ENCODE measurements at regions not wholly inside any gene's neighbourhood (a gene's known extent, or its start where the extent isn't known, plus 50 kb on each side); places are given as distances from the start of the nearest gene placed in this dataset.

DNA sequence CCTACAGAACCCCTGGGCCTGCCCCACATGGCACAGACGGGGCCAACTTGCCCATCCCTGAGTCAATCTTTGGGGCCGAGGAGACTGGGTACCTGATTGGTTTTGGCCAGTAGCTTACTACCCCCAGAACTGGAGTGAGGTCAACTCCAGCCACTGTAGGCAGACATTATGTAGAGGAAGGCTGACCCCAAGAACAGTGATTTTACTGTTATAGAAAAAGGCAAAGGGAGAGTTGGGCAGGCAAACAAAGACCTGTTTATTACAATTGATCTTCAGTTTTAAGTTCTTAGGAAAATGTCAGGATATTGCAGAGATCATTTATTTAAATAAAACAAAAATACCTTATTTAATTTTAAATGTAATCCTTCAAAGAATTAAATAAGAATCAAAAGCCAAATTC lies 653.8 kb downstream of the NPHP4 start:
- Histone ChIP-seq H3K27me3 (ENCODE audit: low read depth, low read length) (no peaks in the 10 kb centered on the region), H3K4me3 (ENCODE audit: low read depth in 1 of 2, low read length in 2 of 2) (no peak overlapping the region), H3K27ac (ENCODE audit: low read length) (no peak overlapping the region), H3K4me1 (ENCODE audit: control insufficient read depth in 1 of 2, insufficient read depth in 2 of 2, low read length in 2 of 2) (no peaks in the 10 kb centered on the region), H3K9me3 (ENCODE audit: control insufficient read depth in 1 of 2, low read length in 2 of 2) (no peaks in the 10 kb centered on the region), H3K36me3 (ENCODE audit: control insufficient read depth in 1 of 2, insufficient read depth in 2 of 2, low read length in 2 of 2) (no peaks in the 10 kb centered on the region)

DNA sequence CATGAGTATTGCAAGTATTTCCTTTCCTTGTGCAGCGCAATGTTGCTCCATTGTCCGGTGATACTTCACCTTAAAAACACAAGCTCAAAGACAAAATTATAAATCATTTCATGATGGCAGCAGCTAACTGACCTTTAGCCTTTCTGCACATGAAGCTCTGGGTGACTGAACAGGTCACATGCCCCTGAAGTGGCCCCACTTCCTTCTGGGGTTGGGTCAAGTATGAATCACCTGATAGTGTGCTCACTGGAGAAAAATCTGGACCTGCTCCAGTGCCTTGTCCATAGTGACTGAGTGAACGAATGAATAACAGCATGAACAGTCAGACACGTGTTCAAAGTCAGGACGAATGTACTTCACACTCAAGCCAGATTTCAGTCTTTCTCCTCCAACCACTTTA lies 658.9 kb downstream of the NPHP4 start:
- Histone ChIP-seq H3K27me3 (ENCODE audit: low read depth, low read length) (no peaks in the 10 kb centered on the region), H3K27ac (ENCODE audit: low read length) (no peak overlapping the region), H3K4me1 (ENCODE audit: control insufficient read depth in 1 of 2, insufficient read depth in 2 of 2, low read length in 2 of 2) (no peaks in the 10 kb centered on the region), H3K36me3 (ENCODE audit: control insufficient read depth in 1 of 2, insufficient read depth in 2 of 2, low read length in 2 of 2) (no peaks in the 10 kb centered on the region), H3K4me3 (ENCODE audit: low read depth in 1 of 2, low read length in 2 of 2) (no peak overlapping the region), H3K9me3 (ENCODE audit: control insufficient read depth in 1 of 2, low read length in 2 of 2) (no peaks in the 10 kb centered on the region)

DNA sequence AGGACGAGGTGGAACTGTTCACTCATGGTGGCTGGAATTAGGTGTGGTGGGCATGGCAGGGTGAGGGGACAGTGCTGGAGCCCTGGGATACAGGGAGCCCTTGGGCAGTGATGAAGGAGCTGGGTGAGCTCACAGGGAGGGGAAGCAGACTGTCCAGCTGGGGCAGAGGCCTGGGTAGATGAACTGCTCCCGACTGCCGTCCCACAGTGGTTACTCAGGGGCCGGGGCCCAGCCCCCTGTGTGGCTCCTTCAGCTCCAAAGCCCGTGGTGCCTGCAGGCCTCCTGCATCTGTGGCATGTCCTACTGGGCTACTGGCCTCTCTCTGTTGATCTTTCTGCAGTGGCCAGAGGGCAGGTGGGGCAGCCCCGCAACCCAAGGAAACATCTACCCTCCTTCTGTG lies 661.1 kb downstream of the NPHP4 start:
- H3K27me3 ChIP-seq (ENCODE audit: low read depth, low read length) = no peaks in the 10 kb centered on the region
- H3K36me3 ChIP-seq (ENCODE audit: control insufficient read depth in 1 of 2, insufficient read depth in 2 of 2, low read length in 2 of 2) = no peaks in the 10 kb centered on the region
- no peak overlapping the region for H3K27ac ChIP-seq (ENCODE audit: low read length)
- H3K4me3 ChIP-seq (ENCODE audit: low read depth in 1 of 2, low read length in 2 of 2) = no peak overlapping the region
- H3K9me3 ChIP-seq (ENCODE audit: control insufficient read depth in 1 of 2, low read length in 2 of 2) = peaks cover 0 to 8% of the 10 kb centered on the region in 2 donors
- no peaks in the 10 kb centered on the region for H3K4me1 ChIP-seq (ENCODE audit: control insufficient read depth in 1 of 2, insufficient read depth in 2 of 2, low read length in 2 of 2)

DNA sequence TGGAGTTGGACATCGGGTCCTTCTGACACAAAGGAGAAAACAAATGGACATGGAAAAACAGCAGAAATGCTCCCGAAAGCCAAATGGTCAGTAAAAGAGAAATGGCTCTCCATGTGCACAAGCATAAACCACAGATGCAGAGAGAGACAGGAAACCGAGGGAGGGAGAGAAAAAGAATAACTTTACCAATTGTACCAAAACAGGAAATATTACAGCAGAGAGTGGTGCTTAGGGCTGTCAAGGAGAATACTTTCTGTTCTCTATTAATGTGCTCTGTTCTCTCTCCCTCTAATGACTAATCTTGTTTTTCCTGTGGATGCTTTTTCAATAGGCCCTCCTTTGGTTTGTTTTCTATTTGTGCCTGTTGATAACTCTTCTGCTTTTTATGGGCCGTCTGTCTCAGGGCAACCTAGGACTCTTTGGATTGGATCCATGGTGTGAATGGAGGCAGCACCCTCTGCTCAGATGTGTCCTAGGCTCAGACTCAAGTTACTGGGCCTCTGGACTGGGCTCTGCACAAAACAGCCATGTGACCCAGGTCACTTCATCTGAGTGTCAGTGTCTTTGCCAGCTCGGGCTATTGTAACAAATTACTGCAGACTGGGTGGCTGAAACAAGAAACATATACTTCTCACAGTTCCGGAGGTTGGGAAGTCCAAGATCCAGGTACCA lies 663.0 kb downstream of the NPHP4 start:
- no peak overlapping the region for H3K27ac ChIP-seq (ENCODE audit: low read length)
- no peaks in the 10 kb centered on the region for H3K36me3 ChIP-seq (ENCODE audit: control insufficient read depth in 1 of 2, insufficient read depth in 2 of 2, low read length in 2 of 2)
- peaks cover 0 to 8% of the 10 kb centered on the region in 2 donors for H3K9me3 ChIP-seq (ENCODE audit: control insufficient read depth in 1 of 2, low read length in 2 of 2)
- H3K4me1 ChIP-seq (ENCODE audit: control insufficient read depth in 1 of 2, insufficient read depth in 2 of 2, low read length in 2 of 2) = no peaks in the 10 kb centered on the region
- no peak overlapping the region for H3K4me3 ChIP-seq (ENCODE audit: low read depth in 1 of 2, low read length in 2 of 2)
- no peaks in the 10 kb centered on the region for H3K27me3 ChIP-seq (ENCODE audit: low read depth, low read length)

DNA sequence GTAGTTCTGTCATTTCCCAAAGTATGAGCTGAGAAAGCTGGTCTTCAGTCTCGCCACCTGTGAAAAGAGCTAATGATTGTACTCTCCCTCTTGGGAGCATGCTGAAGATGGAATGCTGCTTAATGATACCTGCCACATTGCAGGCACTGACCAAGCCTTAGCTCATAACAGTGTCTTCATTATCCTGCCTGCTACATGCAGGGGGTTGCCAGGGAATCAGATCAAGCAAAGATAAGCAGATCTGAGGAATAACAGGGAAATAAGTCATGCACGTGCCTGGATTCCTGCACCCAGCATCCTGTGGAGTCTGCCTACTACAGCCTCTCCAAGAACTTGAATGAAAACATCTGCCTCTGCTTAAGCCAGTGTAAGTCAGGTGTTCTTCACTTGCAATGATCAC lies 667.3 kb downstream of the NPHP4 start:
- H3K9me3 ChIP-seq (ENCODE audit: control insufficient read depth in 1 of 2, low read length in 2 of 2) = peaks cover 0 to 10% of the 10 kb centered on the region in 2 donors
- H3K27ac ChIP-seq (ENCODE audit: low read length) = no peak overlapping the region
- no peaks in the 10 kb centered on the region for H3K27me3 ChIP-seq (ENCODE audit: low read depth, low read length)
- no peaks in the 10 kb centered on the region for H3K36me3 ChIP-seq (ENCODE audit: control insufficient read depth in 1 of 2, insufficient read depth in 2 of 2, low read length in 2 of 2)
- H3K4me3 ChIP-seq (ENCODE audit: low read depth in 1 of 2, low read length in 2 of 2) = no peak overlapping the region
- H3K4me1 ChIP-seq (ENCODE audit: control insufficient read depth in 1 of 2, insufficient read depth in 2 of 2, low read length in 2 of 2) = no peaks in the 10 kb centered on the region

DNA sequence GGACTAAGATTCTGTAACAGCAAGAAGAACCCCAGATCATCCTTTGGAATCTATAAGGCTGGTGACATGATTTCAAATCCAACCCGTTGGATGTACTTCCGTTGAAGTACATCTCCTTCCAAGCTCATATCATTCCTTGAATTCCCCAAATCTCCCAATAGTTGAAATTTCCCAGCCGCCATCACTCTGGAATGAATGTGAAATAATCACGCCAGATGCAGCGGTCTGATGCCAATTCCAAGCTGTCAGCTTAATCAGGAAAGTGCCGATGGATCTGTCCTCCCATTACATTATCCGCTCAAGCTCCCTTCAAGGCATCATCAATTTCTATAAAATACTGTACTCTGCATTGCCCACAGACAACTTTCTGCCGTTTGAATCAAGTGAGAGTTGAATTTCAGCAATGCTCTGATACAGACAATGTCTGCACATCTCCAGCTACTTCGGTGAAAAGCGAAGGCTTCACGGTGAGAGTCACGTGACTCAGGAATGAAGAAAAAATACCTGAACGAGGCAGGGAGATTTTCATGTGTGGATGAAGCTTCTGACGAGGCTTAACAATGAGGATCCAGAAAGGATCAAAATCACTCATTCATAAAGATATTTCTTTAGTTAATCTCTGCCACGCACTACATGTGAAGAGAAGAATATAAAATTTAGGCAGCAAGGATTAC lies 663.9 kb downstream of the AJAP1 start:
- Histone ChIP-seq H3K27ac (ENCODE audit: low read length) (no peak overlapping the region), H3K36me3 (ENCODE audit: control insufficient read depth in 1 of 2, insufficient read depth in 2 of 2, low read length in 2 of 2) (no peaks in the 10 kb centered on the region), H3K27me3 (ENCODE audit: low read depth, low read length) (no peaks in the 10 kb centered on the region), H3K4me3 (ENCODE audit: low read depth in 1 of 2, low read length in 2 of 2) (no peak overlapping the region), H3K9me3 (ENCODE audit: control insufficient read depth in 1 of 2, low read length in 2 of 2) (peaks cover 0 to 3% of the 10 kb centered on the region in 2 donors), H3K4me1 (ENCODE audit: control insufficient read depth in 1 of 2, insufficient read depth in 2 of 2, low read length in 2 of 2) (no peaks in the 10 kb centered on the region)

DNA sequence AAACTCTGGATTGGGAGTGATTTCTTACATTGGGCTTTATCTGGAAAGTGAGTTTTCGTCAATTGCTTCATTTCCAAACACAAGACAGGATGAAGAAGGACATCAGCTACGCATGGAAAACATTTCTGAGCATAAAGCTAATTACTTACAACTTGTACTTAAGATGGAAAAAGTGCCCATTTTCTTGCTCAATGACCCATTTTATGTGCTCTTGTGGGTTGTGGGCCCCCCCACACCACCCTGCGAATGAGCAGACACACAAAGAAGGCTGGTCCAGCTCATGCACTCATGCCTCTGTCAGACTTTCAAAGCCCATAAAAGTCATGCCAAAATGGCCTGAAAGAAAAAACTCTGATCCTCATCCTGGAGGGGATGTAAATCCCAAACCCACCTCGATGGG lies 663.0 kb downstream of the AJAP1 start:
- H3K27ac ChIP-seq (ENCODE audit: low read length) = no peak overlapping the region
- H3K27me3 ChIP-seq (ENCODE audit: low read depth, low read length) = no peaks in the 10 kb centered on the region
- H3K36me3 ChIP-seq (ENCODE audit: control insufficient read depth in 1 of 2, insufficient read depth in 2 of 2, low read length in 2 of 2) = no peaks in the 10 kb centered on the region
- H3K4me1 ChIP-seq (ENCODE audit: control insufficient read depth in 1 of 2, insufficient read depth in 2 of 2, low read length in 2 of 2) = no peaks in the 10 kb centered on the region
- H3K9me3 ChIP-seq (ENCODE audit: control insufficient read depth in 1 of 2, low read length in 2 of 2) = peaks cover 0 to 3% of the 10 kb centered on the region in 2 donors
- no peak overlapping the region for H3K4me3 ChIP-seq (ENCODE audit: low read depth in 1 of 2, low read length in 2 of 2)

DNA sequence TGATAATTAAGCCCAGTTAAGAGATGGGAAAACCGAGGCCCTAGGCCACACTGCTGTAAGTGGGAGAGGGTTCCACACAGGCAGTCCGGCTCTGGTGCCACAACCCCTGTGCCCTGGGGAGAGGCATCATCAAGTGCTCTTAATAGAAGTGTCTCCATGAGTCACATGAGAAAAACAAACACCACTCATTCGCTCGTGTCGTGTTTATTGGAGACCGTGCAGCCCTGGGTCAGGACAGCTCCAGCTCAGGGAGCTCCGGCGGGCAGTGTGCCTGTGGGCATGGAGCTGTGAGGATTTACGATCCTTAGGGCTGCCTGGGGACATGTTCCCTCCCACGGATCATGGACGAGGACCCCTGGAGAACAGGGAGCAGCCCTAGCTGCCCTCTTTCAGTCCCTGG lies 658.5 kb downstream of the AJAP1 start:
- Histone ChIP-seq H3K9me3 (ENCODE audit: control insufficient read depth in 1 of 2, low read length in 2 of 2) (no peaks in the 10 kb centered on the region), H3K27me3 (ENCODE audit: low read depth, low read length) (no peaks in the 10 kb centered on the region), H3K4me1 (ENCODE audit: control insufficient read depth in 1 of 2, insufficient read depth in 2 of 2, low read length in 2 of 2) (no peaks in the 10 kb centered on the region), H3K36me3 (ENCODE audit: control insufficient read depth in 1 of 2, insufficient read depth in 2 of 2, low read length in 2 of 2) (no peaks in the 10 kb centered on the region), H3K27ac (ENCODE audit: low read length) (no peak overlapping the region), H3K4me3 (ENCODE audit: low read depth in 1 of 2, low read length in 2 of 2) (no peak overlapping the region)

DNA sequence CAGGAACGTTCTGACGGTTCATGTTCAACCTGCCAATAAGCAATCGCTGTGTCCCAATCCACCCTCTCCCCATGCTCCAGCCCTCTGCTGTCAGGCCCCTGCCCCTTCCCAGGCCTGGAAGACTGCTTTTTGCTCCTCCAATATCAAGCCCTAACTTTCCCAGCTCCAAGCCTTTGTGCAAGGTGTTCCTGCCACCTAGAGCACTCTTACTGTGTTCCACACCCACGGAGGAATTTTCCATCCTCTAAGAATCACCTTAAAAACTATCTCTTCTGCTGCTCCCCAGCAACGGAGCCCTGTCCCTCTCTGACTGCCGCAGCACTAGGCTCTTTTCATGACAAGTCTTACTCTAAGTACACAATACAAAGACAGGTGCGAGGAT lies 657.9 kb downstream of the AJAP1 start:
- Histone ChIP-seq H3K9me3 (ENCODE audit: control insufficient read depth in 1 of 2, low read length in 2 of 2) (no peaks in the 10 kb centered on the region), H3K36me3 (ENCODE audit: control insufficient read depth in 1 of 2, insufficient read depth in 2 of 2, low read length in 2 of 2) (no peaks in the 10 kb centered on the region), H3K27ac (ENCODE audit: low read length) (no peak overlapping the region), H3K4me1 (ENCODE audit: control insufficient read depth in 1 of 2, insufficient read depth in 2 of 2, low read length in 2 of 2) (no peaks in the 10 kb centered on the region), H3K4me3 (ENCODE audit: low read depth in 1 of 2, low read length in 2 of 2) (no peak overlapping the region), H3K27me3 (ENCODE audit: low read depth, low read length) (no peaks in the 10 kb centered on the region)

DNA sequence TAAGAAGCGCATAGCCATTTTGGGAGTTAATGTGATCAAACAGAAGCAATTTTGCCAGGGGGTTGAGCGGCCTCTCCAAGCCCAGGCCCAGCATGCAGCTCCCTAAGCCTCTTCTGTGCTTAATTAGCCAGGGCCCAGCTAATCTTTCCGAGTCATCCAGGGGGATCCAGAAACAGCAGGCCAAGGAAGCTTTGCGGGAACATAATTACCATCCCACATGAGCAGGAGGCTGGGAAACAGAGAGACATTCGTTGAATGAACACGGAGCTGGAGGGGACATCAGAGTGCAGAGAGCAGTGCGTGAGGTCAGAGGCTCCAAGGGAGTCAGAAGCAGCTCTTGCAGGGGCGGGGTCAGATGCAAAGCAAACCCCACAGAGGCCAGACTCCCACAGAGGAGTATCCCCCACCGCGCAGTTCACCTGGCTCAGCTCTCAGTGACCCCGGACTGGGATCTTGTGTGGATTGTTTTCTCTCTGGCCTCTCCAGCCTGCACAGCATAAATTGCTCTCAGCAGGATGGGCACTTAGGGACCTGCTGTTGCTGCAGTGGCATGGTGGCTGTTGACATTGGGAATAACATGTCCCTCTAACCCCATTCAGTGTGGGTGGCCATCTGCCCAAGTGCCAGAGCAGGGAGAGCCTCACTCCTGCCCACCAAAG lies 657.4 kb downstream of the AJAP1 start:
- Histone ChIP-seq H3K4me1 (ENCODE audit: control insufficient read depth in 1 of 2, insufficient read depth in 2 of 2, low read length in 2 of 2) (no peaks in the 10 kb centered on the region), H3K36me3 (ENCODE audit: control insufficient read depth in 1 of 2, insufficient read depth in 2 of 2, low read length in 2 of 2) (no peaks in the 10 kb centered on the region), H3K9me3 (ENCODE audit: control insufficient read depth in 1 of 2, low read length in 2 of 2) (no peaks in the 10 kb centered on the region), H3K27ac (ENCODE audit: low read length) (no peak overlapping the region), H3K27me3 (ENCODE audit: low read depth, low read length) (no peaks in the 10 kb centered on the region), H3K4me3 (ENCODE audit: low read depth in 1 of 2, low read length in 2 of 2) (no peak overlapping the region)

DNA sequence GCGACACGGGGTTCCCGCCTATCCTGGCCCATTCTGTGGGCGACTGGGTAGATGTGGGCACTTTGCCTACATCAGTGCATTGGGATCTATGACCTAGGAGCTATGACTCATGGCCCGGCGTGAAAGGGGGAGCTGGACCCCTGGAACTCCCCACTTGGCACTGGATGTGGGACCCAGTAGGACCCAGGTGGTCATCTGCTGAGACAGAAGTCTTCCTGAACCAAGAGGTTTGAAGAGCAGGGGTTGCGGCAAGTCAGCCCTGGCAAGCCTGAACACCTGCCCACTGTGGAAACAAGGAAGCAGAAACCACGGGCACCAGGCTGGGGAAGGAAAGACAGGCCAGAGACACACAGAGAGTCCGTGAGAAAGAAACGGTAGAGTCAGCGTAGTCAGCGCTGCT lies 656.7 kb downstream of the AJAP1 start:
- Histone ChIP-seq H3K4me1 (ENCODE audit: control insufficient read depth in 1 of 2, insufficient read depth in 2 of 2, low read length in 2 of 2) (no peaks in the 10 kb centered on the region), H3K27me3 (ENCODE audit: low read depth, low read length) (no peaks in the 10 kb centered on the region), H3K27ac (ENCODE audit: low read length) (no peak overlapping the region), H3K36me3 (ENCODE audit: control insufficient read depth in 1 of 2, insufficient read depth in 2 of 2, low read length in 2 of 2) (no peaks in the 10 kb centered on the region), H3K4me3 (ENCODE audit: low read depth in 1 of 2, low read length in 2 of 2) (no peak overlapping the region), H3K9me3 (ENCODE audit: control insufficient read depth in 1 of 2, low read length in 2 of 2) (no peaks in the 10 kb centered on the region)

All from muscle layer of duodenum (tissue), 2 donors.